ENCODE measurements at regions not wholly inside any gene's neighbourhood (a gene's known extent, or its start where the extent isn't known, plus 50 kb on each side); places are given as distances from the start of the nearest gene placed in this dataset.

DNA sequence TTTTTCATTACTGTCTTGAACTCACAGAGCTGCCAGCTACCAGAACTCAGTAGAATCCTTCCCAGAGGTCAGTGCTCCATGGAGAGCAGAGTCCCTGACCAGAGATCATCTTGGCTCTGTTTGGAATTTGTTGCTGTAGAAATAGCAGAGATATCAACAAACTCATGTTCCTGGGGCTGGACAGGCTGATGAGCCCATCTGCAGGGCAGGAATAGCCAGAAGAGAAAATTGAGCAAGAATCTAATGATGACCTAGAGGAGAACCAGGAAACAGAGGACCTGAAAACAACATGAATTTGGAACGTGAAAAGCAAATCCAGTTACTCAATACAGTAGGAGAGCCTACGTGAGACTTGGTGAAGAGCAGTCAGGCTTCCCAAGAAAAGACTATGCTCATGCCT, 437.8 kb downstream of the PLK2 start (continued):
- TF ChIP-seq, protein P1, sequence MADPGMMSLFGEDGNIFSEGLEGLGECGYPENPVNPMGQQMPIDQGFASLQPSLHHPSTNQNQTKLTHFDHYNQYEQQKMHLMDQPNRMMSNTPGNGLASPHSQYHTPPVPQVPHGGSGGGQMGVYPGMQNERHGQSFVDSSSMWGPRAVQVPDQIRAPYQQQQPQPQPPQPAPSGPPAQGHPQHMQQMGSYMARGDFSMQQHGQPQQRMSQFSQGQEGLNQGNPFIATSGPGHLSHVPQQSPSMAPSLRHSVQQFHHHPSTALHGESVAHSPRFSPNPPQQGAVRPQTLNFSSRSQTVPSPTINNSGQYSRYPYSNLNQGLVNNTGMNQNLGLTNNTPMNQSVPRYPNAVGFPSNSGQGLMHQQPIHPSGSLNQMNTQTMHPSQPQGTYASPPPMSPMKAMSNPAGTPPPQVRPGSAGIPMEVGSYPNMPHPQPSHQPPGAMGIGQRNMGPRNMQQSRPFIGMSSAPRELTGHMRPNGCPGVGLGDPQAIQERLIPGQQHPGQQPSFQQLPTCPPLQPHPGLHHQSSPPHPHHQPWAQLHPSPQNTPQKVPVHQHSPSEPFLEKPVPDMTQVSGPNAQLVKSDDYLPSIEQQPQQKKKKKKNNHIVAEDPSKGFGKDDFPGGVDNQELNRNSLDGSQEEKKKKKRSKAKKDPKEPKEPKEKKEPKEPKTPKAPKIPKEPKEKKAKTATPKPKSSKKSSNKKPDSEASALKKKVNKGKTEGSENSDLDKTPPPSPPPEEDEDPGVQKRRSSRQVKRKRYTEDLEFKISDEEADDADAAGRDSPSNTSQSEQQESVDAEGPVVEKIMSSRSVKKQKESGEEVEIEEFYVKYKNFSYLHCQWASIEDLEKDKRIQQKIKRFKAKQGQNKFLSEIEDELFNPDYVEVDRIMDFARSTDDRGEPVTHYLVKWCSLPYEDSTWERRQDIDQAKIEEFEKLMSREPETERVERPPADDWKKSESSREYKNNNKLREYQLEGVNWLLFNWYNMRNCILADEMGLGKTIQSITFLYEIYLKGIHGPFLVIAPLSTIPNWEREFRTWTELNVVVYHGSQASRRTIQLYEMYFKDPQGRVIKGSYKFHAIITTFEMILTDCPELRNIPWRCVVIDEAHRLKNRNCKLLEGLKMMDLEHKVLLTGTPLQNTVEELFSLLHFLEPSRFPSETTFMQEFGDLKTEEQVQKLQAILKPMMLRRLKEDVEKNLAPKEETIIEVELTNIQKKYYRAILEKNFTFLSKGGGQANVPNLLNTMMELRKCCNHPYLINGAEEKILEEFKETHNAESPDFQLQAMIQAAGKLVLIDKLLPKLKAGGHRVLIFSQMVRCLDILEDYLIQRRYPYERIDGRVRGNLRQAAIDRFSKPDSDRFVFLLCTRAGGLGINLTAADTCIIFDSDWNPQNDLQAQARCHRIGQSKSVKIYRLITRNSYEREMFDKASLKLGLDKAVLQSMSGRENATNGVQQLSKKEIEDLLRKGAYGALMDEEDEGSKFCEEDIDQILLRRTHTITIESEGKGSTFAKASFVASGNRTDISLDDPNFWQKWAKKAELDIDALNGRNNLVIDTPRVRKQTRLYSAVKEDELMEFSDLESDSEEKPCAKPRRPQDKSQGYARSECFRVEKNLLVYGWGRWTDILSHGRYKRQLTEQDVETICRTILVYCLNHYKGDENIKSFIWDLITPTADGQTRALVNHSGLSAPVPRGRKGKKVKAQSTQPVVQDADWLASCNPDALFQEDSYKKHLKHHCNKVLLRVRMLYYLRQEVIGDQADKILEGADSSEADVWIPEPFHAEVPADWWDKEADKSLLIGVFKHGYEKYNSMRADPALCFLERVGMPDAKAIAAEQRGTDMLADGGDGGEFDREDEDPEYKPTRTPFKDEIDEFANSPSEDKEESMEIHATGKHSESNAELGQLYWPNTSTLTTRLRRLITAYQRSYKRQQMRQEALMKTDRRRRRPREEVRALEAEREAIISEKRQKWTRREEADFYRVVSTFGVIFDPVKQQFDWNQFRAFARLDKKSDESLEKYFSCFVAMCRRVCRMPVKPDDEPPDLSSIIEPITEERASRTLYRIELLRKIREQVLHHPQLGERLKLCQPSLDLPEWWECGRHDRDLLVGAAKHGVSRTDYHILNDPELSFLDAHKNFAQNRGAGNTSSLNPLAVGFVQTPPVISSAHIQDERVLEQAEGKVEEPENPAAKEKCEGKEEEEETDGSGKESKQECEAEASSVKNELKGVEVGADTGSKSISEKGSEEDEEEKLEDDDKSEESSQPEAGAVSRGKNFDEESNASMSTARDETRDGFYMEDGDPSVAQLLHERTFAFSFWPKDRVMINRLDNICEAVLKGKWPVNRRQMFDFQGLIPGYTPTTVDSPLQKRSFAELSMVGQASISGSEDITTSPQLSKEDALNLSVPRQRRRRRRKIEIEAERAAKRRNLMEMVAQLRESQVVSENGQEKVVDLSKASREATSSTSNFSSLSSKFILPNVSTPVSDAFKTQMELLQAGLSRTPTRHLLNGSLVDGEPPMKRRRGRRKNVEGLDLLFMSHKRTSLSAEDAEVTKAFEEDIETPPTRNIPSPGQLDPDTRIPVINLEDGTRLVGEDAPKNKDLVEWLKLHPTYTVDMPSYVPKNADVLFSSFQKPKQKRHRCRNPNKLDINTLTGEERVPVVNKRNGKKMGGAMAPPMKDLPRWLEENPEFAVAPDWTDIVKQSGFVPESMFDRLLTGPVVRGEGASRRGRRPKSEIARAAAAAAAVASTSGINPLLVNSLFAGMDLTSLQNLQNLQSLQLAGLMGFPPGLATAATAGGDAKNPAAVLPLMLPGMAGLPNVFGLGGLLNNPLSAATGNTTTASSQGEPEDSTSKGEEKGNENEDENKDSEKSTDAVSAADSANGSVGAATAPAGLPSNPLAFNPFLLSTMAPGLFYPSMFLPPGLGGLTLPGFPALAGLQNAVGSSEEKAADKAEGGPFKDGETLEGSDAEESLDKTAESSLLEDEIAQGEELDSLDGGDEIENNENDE (IDR thresholded peaks at IDR 0.05; ENCODE audit: insufficient replicate concordance, low read length) = no peak
- TF ChIP-seq NANOG (IDR thresholded peaks at IDR 0.05; ENCODE audit: insufficient read depth, low read depth, low read length, poor library complexity, severe bottlenecking) = no peak

Data from H1 (cell line).